Common myeloid progenitor, CD34-positive (primary cell): ENCODE measurements at regions not wholly inside any gene's neighbourhood (a gene's known extent, or its start where the extent isn't known, plus 50 kb on each side); places are given as distances from the start of the nearest gene placed in this dataset.

ENCODE experiments used
- CTCF ChIA-PET: fragments of 350-600 bp; sonication (Branson Sonifier 250); formaldehyde crosslinking; loops from one replicate; lab custom pipeline; 2021; ENCODE audit warnings: antibody characterized with exemption; lab: Charles Lee
- POLR2A ChIA-PET: fragments of 350-600 bp; sonication (Branson Sonifier 250); formaldehyde crosslinking; loops from one replicate; lab custom pipeline; 2021; ENCODE audit warnings: antibody characterized with exemption; lab: Charles Lee
- DNase-seq, 3 donors: peaks; one replicate each; pipeline versions ENCODE4 v3.0.0 to v3.0.0-alpha.2; 2013
- H3K27ac ChIP-seq, 2 experiments: 1 replicate in 1 of 2; 2 replicates in 1 of 2; pipeline ENCODE4 v1.7.0; 2013; ENCODE audit warnings: inconsistent platforms in 2 of 2, low read length in 2 of 2, mild to moderate bottlenecking in 2 of 2, low read depth in 1 of 2, moderate library complexity in 1 of 2; ENCODE audit not compliant: severe bottlenecking in 2 of 2, insufficient read depth in 1 of 2, poor library complexity in 1 of 2
- H3K27me3 ChIP-seq, 5 experiments: replicated peaks in 2 of 5; 1 replicate in 3 of 5; 2 replicates in 2 of 5; pipeline versions ENCODE4 v1.6.1 to v1.7.0; 2013; ENCODE audit warnings: low read length in 4 of 5, mild to moderate bottlenecking in 2 of 5, moderate library complexity in 2 of 5, inconsistent platforms in 1 of 5; ENCODE audit not compliant: insufficient read depth in 5 of 5, control insufficient read depth in 4 of 5
- H3K36me3 ChIP-seq, 4 experiments: 1 replicate in 2 of 4; 2 replicates in 2 of 4; pipeline versions ENCODE4 v1.6.1 to v1.7.0; 2013; ENCODE audit warnings: low read length in 3 of 4, control low read depth in 1 of 4, mild to moderate bottlenecking in 1 of 4; ENCODE audit not compliant: control insufficient read depth in 4 of 4, insufficient read depth in 4 of 4
- H3K4me1 ChIP-seq, 4 experiments: 1 replicate in 3 of 4; 2 replicates in 1 of 4; pipeline versions ENCODE4 v1.6.1 to v1.7.1; 2013; ENCODE audit warnings: low read length in 3 of 4, mild to moderate bottlenecking in 3 of 4, control low read depth in 1 of 4, inconsistent platforms in 1 of 4, moderate library complexity in 1 of 4; ENCODE audit not compliant: control insufficient read depth in 4 of 4, insufficient read depth in 4 of 4; ENCODE audit errors: control extremely low read depth in 1 of 4
- H3K4me3 ChIP-seq, 7 experiments: 1 replicate in 4 of 7; 2 replicates in 3 of 7; pipeline versions ENCODE4 v1.5.1 to v1.7.0; 2013; ENCODE audit warnings: mild to moderate bottlenecking in 7 of 7, low read length in 6 of 7, moderate library complexity in 6 of 7, inconsistent platforms in 2 of 7, low read depth in 2 of 7, control low read depth in 1 of 7; ENCODE audit not compliant: insufficient read depth in 4 of 7, control insufficient read depth in 1 of 7; ENCODE audit errors: extremely low read depth in 1 of 7
- H3K9me3 ChIP-seq, 5 experiments: 1 replicate in 4 of 5; 2 replicates in 1 of 5; pipeline versions ENCODE4 v1.6.1 to v1.7.1; 2013; ENCODE audit warnings: low read length in 4 of 5, mild to moderate bottlenecking in 2 of 5, inconsistent platforms in 1 of 5, low read depth in 1 of 5, moderate library complexity in 1 of 5; ENCODE audit not compliant: control insufficient read depth in 4 of 5, insufficient read depth in 2 of 5; ENCODE audit errors: control extremely low read depth in 1 of 5
- WGBS: methylation state at CpG from one replicate; pipeline ENCODE4 v1.1.5; 2013; ENCODE audit not compliant: insufficient coverage; 5-methylcytosine and 5-hydroxymethylcytosine counted together

GRCh38 chr3:193831495-193832455, 238.8 kb downstream of the OPA1 start:
- Histone ChIP-seq H3K27ac (no peak overlapping the region), H3K4me1 (peaks cover 0 to 8% (median 4%) of the 10 kb centered on the region in 4 experiments), H3K36me3 (no peaks in the 10 kb centered on the region), H3K4me3 (no peak overlapping the region), H3K27me3 (no peaks in the 10 kb centered on the region), H3K9me3 (no peaks in the 10 kb centered on the region)
- CTCF ChIA-PET: no interaction called here
- POLR2A ChIA-PET: no interaction called here
- peak; percentile 16 to 57 (median 33) for DNase-seq
- 87% methylated on average over 22 of the region's 24 CpGs for WGBS

- POLR2A ChIA-PET: no interaction called here
- CTCF ChIA-PET: interaction anchor here (1.1 kb wide), 1 partner anchor 133 kb away, joined by 4 read pairs; no protein-coding TSS in a partner anchor
- peaks cover 0 to 8% (median 4%) of the 10 kb centered on the region in 4 experiments for H3K4me1 ChIP-seq
- no peaks in the 10 kb centered on the region for H3K9me3 ChIP-seq
- H3K4me3 ChIP-seq: no peak overlapping the region
- WGBS: 97% methylated on average over 3 of the region's 5 CpGs
- H3K36me3 ChIP-seq: no peaks in the 10 kb centered on the region
- no peaks in the 10 kb centered on the region for H3K27me3 ChIP-seq
- no peak overlapping the region for H3K27ac ChIP-seq
- DNase-seq: no peak
Observed at GRCh38 chr3:193832833-193833413, 239.9 kb downstream of the OPA1 start.

GRCh38 chr3:193833592-193833991, 240.6 kb downstream of the OPA1 start:
- CTCF ChIA-PET: interaction anchor here (0.6 to 1.1 kb wide), 2 partner anchors 132 to 1250 kb away, joined by 4 read pairs; no protein-coding TSS in a partner anchor

GRCh38 chr3:193835414-193835813, 242.4 kb downstream of the OPA1 start:
- ChIA-PET POLR2A (no interaction called here), CTCF (interaction anchor here (0.9 to 1.1 kb wide), 2 partner anchors 51 to 60 kb away, joined by 3 to 4 read pairs; no protein-coding TSS in a partner anchor)
- Histone ChIP-seq H3K4me1 (peaks cover 0 to 8% (median 4%) of the 10 kb centered on the region in 4 experiments), H3K4me3 (no peak overlapping the region), H3K9me3 (no peaks in the 10 kb centered on the region), H3K36me3 (no peaks in the 10 kb centered on the region), H3K27ac (no peak overlapping the region), H3K27me3 (no peaks in the 10 kb centered on the region)
- no peak for DNase-seq
- 97% methylated on average over 6 of the region's 6 CpGs for WGBS

More at GRCh38 chr3:193833592-193833991, 240.6 kb downstream of the OPA1 start:
- Histone ChIP-seq H3K4me3 (no peak overlapping the region), H3K4me1 (peaks cover 0 to 8% (median 4%) of the 10 kb centered on the region in 4 experiments), H3K27me3 (no peaks in the 10 kb centered on the region), H3K9me3 (no peaks in the 10 kb centered on the region), H3K36me3 (no peaks in the 10 kb centered on the region), H3K27ac (no peak overlapping the region)
- DNase-seq: no peak
- 95% methylated on average over 11 of the region's 11 CpGs for WGBS
- POLR2A ChIA-PET: interaction anchor here (0.6 kb wide), 1 partner anchor 265 kb away, joined by 3 read pairs; no protein-coding TSS in a partner anchor

GRCh38 chr3:193836511-193836910, 243.5 kb downstream of the OPA1 start:
- ChIA-PET CTCF (interaction anchor here (1.0 to 1.5 kb wide), 2 partner anchors 9 to 202 kb away, joined by 3 to 5 read pairs; no protein-coding TSS in a partner anchor), POLR2A (no interaction called here)
- H3K27me3 ChIP-seq: no peaks in the 10 kb centered on the region
- H3K27ac ChIP-seq: peak overlapping the region in 1 of 2 experiments; percentile 44
- WGBS: 88% methylated on average over 1 of the region's 2 CpGs
- no peaks in the 10 kb centered on the region for H3K36me3 ChIP-seq
- DNase-seq: no peak
- no peak overlapping the region for H3K4me3 ChIP-seq
- no peaks in the 10 kb centered on the region for H3K9me3 ChIP-seq
- peaks cover 0 to 12% (median 5%) of the 10 kb centered on the region in 4 experiments for H3K4me1 ChIP-seq

DNA sequence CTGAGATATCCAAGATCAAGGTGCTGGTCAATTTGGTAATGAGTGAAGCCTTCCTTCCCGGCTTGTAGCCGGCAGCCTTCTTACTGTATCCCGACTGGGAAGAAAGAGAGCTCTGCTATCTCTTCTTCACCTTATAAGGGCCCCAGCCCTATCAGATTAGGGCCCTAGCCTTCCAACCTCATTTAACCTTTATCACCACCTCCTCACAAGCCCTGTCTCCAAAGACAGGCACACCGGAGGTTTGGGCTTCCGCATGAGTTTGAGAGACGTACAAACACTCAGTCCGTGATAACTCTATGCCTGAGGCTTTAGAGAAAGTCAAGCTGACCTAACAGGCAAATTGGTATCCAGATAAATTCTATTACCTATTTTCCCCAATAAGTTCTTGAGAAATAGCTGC, 243.9 kb downstream of the OPA1 start:
- Histone ChIP-seq H3K9me3 (no peaks in the 10 kb centered on the region), H3K4me3 (no peak overlapping the region), H3K27ac (peak overlapping the region in 1 of 2 experiments; percentile 44), H3K36me3 (no peaks in the 10 kb centered on the region), H3K27me3 (no peaks in the 10 kb centered on the region), H3K4me1 (peaks cover 0 to 13% (median 6%) of the 10 kb centered on the region in 4 experiments)
- WGBS: 92% methylated on average over 6 of the region's 7 CpGs
- POLR2A ChIA-PET: no interaction called here
- CTCF ChIA-PET: interaction anchor here (1.0 to 1.5 kb wide), 2 partner anchors 9 to 203 kb away, joined by 3 to 5 read pairs; no protein-coding TSS in a partner anchor
- DNase-seq: no peak
